DMS53 (cell line): ENCODE measurements at regions not wholly inside any gene's neighbourhood (a gene's known extent, or its start where the extent isn't known, plus 50 kb on each side); places are given as distances from the start of the nearest gene placed in this dataset.

ENCODE experiments used
- DNase-seq: peaks from one replicate; lab custom pipeline; 2025; lab: John Stamatoyannopoulos, UW

- no peak for DNase-seq
These were observed 219.5 kb upstream of the SKOR2 start for GRCh38 chr18:47470941-47471340.

- DNase-seq = no peak
These were observed 218.1 kb upstream of the SKOR2 start for GRCh38 chr18:47469576-47469975.

GRCh38 chr18:47461977-47462376 lies 210.5 kb upstream of the SKOR2 start:
- DNase-seq = no peak

- no peak for DNase-seq
These were observed 210.0 kb upstream of the SKOR2 start for GRCh38 chr18:47461406-47461948.

- DNase-seq = no peak
These were observed 207.0 kb upstream of the SKOR2 start for GRCh38 chr18:47458483-47458882.

GRCh38 chr18:47457614-47458013 lies 206.2 kb upstream of the SKOR2 start:
- no peak for DNase-seq

- DNase-seq = no peak
These were observed 201.6 kb upstream of the SKOR2 start for GRCh38 chr18:47453038-47453437.

- DNase-seq = no peak
These were observed 197.5 kb upstream of the SKOR2 start for GRCh38 chr18:47448956-47449355.

- no peak for DNase-seq
These were observed 190.5 kb upstream of the SKOR2 start for GRCh38 chr18:47441914-47442313.

GRCh38 chr18:47438001-47438400 lies 186.5 kb upstream of the SKOR2 start:
- DNase-seq = no peak

GRCh38 chr18:47436871-47437270 lies 185.4 kb upstream of the SKOR2 start:
- no peak for DNase-seq

- DNase-seq = no peak
These were observed 182.8 kb upstream of the SKOR2 start for GRCh38 chr18:47434214-47434746.

- DNase-seq = no peak
These were observed 176.6 kb upstream of the SKOR2 start for GRCh38 chr18:47427923-47428637.

- DNase-seq = no peak
These were observed 175.6 kb upstream of the SKOR2 start for GRCh38 chr18:47427072-47427471.

GRCh38 chr18:47425365-47425764 lies 173.9 kb upstream of the SKOR2 start:
- DNase-seq = no peak

GRCh38 chr18:47422524-47422923 lies 171.1 kb upstream of the SKOR2 start:
- DNase-seq = peak; percentile 64

- DNase-seq = no peak
These were observed 168.7 kb upstream of the SKOR2 start for GRCh38 chr18:47420130-47420529.

GRCh38 chr18:47418746-47419145 lies 167.3 kb upstream of the SKOR2 start:
- DNase-seq = no peak

GRCh38 chr18:47417807-47418206 lies 166.3 kb upstream of the SKOR2 start:
- no peak for DNase-seq

- no peak for DNase-seq
These were observed 164.4 kb upstream of the SKOR2 start for GRCh38 chr18:47415881-47416280.

- no peak for DNase-seq
These were observed 161.9 kb upstream of the SKOR2 start for GRCh38 chr18:47413327-47413726.

- DNase-seq = no peak
These were observed 161.5 kb upstream of the SKOR2 start for GRCh38 chr18:47412924-47413323.

GRCh38 chr18:47411159-47411558 lies 159.7 kb upstream of the SKOR2 start:
- no peak for DNase-seq

- DNase-seq = no peak
These were observed 158.7 kb upstream of the SKOR2 start for GRCh38 chr18:47410139-47410538.
